ENCODE measurements at regions not wholly inside any gene's neighbourhood (a gene's known extent, or its start where the extent isn't known, plus 50 kb on each side); places are given as distances from the start of the nearest gene placed in this dataset.

- no peak overlapping the region for H3K27ac ChIP-seq (ENCODE audit: extremely low read depth, low read depth, low read length)
- H3K36me3 ChIP-seq (ENCODE audit: control insufficient read depth, insufficient read depth, low read length): no peaks in the 10 kb centered on the region
- no peaks in the 10 kb centered on the region for H3K79me2 ChIP-seq (ENCODE audit: control insufficient read depth, insufficient read depth, low read length)
- ATAC-seq (no peak), FAIRE-seq (no peak), DNase-seq (ENCODE audit: extremely low read depth in 1 of 4, low spot score in 3 of 4) (no peak)
- no peaks in the 10 kb centered on the region for H3K9me3 ChIP-seq (replicated peaks; ENCODE audit: control insufficient read depth, insufficient read depth, low read depth, low read length)
- in situ Hi-C loops (cut with MboI) (no loop called here), intact Hi-C loops (cut with micrococcal nuclease) (no loop called here)
- WGBS (ENCODE audit: insufficient coverage, low coverage, missing lambda C conversion rate): 58% methylated on average over 1 of the region's 1 CpG
- no peak overlapping the region for H3K4me2 ChIP-seq (ENCODE audit: insufficient read depth, low read length)
- CTCF ChIA-PET (ENCODE audit: low intra/inter-chr PET ratio): no interaction called here
- BruUV-seq (replicated peaks): no TSS peak
- H3K4me1 ChIP-seq (replicated peaks in 1 of 2; ENCODE audit: control insufficient read depth in 2 of 2, insufficient read depth in 2 of 2, low read length in 2 of 2): no peaks in the 10 kb centered on the region
- POLR2A ChIA-PET: interaction anchor here (0.6 kb wide), 2 partner anchors 139 to 346 kb away, joined by 3 to 4 read pairs; no protein-coding TSS in a partner anchor
- H2AFZ ChIP-seq (ENCODE audit: low read depth, low read length): no peak overlapping the region
- no peaks in the 10 kb centered on the region for H3K9me1 ChIP-seq (ENCODE audit: control insufficient read depth, insufficient read depth, low read length)
- no peaks in the 10 kb centered on the region for H4K20me1 ChIP-seq (replicated peaks; ENCODE audit: control insufficient read depth, insufficient read depth, low read length)
- no peak overlapping the region for H3K4me3 ChIP-seq
- no peak overlapping the region for H3K9ac ChIP-seq (ENCODE audit: insufficient read depth in 1 of 2, low read depth in 2 of 2, low read length in 2 of 2)
- H3K27me3 ChIP-seq (ENCODE audit: control insufficient read depth in 2 of 2, insufficient read depth in 2 of 2, low read length in 2 of 2): no peaks in the 10 kb centered on the region
- TF ChIP-seq ARID4B (CRISPR knock-in tag; IDR thresholded peaks at IDR 0.05) (no peak), FOSL1 (tag; conservative IDR thresholded peaks at IDR 0.05) (no peak), CBX1 (IDR thresholded peaks at IDR 0.05; ENCODE audit: low read depth) (no peak), RAD51 (IDR thresholded peaks at IDR 0.05; ENCODE audit: borderline replicate concordance, low read depth) (no peak), POLR3A (IDR thresholded peaks at IDR 0.05; ENCODE audit: borderline replicate concordance, extremely low read depth, insufficient read depth, insufficient read length) (no peak), ZNF124 (CRISPR knock-in tag; IDR thresholded peaks at IDR 0.05) (no peak), MAZ (CRISPR knock-in tag; conservative IDR thresholded peaks at IDR 0.05 in 1 of 2, IDR thresholded peaks at IDR 0.05 in 1 of 2) (no peak), ZNF134 (CRISPR knock-in tag; conservative IDR thresholded peaks at IDR 0.05) (no peak), FOXO4 (CRISPR knock-in tag; IDR thresholded peaks at IDR 0.05) (no peak), IRF9 (tag; IDR thresholded peaks at IDR 0.05) (no peak), THAP12 (CRISPR knock-in tag; IDR thresholded peaks at IDR 0.05) (no peak), USF1 (CRISPR knock-in tag; IDR thresholded peaks at IDR 0.05) (no peak)
Observed at GRCh38 chr4:38514465-38515146, 149.4 kb upstream of the KLF3 start.

Data from K562 (cell line).